Lung (tissue), 11 donors: ENCODE measurements at regions not wholly inside any gene's neighbourhood (a gene's known extent, or its start where the extent isn't known, plus 50 kb on each side); places are given as distances from the start of the nearest gene placed in this dataset.

ENCODE experiments used
- ATAC-seq: fragments of 200-7000 bp; cut with Tn5 transposase; one replicate; pipeline ENCODE4 v1.9.1; 2020; ENCODE audit warnings: moderate number of reproducible peaks; ENCODE audit not compliant: insufficient read depth, low FRiP score
- DNase-seq, 3 donors: peaks; one replicate each; pipeline ENCODE4 v3.0.0-alpha.2; 2013 to 2017
- H3K27ac ChIP-seq, 2 donors: one replicate each; pipeline ENCODE4 v1.5.1; 2013; ENCODE audit warnings: mild to moderate bottlenecking in 2 of 2, moderate library complexity in 2 of 2, control low read depth in 1 of 2, inconsistent platforms in 1 of 2, low read depth in 1 of 2, low read length in 1 of 2
- H3K27me3 ChIP-seq, 3 donors: one replicate each; pipeline ENCODE4 v1.5.1; 2013; ENCODE audit warnings: low read length in 2 of 3; ENCODE audit not compliant: control insufficient read depth in 3 of 3, insufficient read depth in 3 of 3
- H3K36me3 ChIP-seq, 4 donors: one replicate each; pipeline ENCODE4 v1.5.1; 2013; ENCODE audit warnings: low read length in 4 of 4, mild to moderate bottlenecking in 1 of 4, moderate library complexity in 1 of 4; ENCODE audit not compliant: control insufficient read depth in 4 of 4, insufficient read depth in 4 of 4
- H3K4me1 ChIP-seq, 5 donors: one replicate each; pipeline ENCODE4 v1.5.1; 2013; ENCODE audit warnings: low read length in 5 of 5, mild to moderate bottlenecking in 2 of 5, moderate library complexity in 1 of 5; ENCODE audit not compliant: control insufficient read depth in 5 of 5, insufficient read depth in 5 of 5
- H3K4me3 ChIP-seq: one replicate; pipeline ENCODE4 v1.5.1; 2013; ENCODE audit warnings: mild to moderate bottlenecking, control low read depth, moderate library complexity
- H3K9ac ChIP-seq, 2 donors: one replicate each; pipeline ENCODE4 v1.5.1; 2013; ENCODE audit warnings: low read length in 2 of 2, control low read depth in 1 of 2; ENCODE audit not compliant: insufficient read depth in 1 of 2
- H3K9me3 ChIP-seq, 4 donors: one replicate each; pipeline ENCODE4 v1.5.1; 2013; ENCODE audit warnings: low read length in 3 of 4, mild to moderate bottlenecking in 1 of 4, moderate library complexity in 1 of 4; ENCODE audit not compliant: control insufficient read depth in 4 of 4, insufficient read depth in 3 of 4
- WGBS, 2 donors: extraction: QIAGEN DNeasy Blood & Tissue Kit; methylation state at CpG; one replicate each; pipeline ENCODE4 v1.1.7; 2013; 5-methylcytosine and 5-hydroxymethylcytosine counted together
- TF ChIP-seq, protein P1 (sequence below): IDR thresholded peaks from 2 replicates; pipeline ENCODE4 v1.5.1; 2012; ENCODE audit warnings: mild to moderate bottlenecking; ENCODE audit errors: control extremely low read depth, extremely low read depth
- donor health status: control.
- donor health status: control.
- donor health status: Bipolar disorder and iron deficiency.
- donor health status: healthy.
- donor health status: DM: yes; HTN: yes; CAD: no.

DNA sequence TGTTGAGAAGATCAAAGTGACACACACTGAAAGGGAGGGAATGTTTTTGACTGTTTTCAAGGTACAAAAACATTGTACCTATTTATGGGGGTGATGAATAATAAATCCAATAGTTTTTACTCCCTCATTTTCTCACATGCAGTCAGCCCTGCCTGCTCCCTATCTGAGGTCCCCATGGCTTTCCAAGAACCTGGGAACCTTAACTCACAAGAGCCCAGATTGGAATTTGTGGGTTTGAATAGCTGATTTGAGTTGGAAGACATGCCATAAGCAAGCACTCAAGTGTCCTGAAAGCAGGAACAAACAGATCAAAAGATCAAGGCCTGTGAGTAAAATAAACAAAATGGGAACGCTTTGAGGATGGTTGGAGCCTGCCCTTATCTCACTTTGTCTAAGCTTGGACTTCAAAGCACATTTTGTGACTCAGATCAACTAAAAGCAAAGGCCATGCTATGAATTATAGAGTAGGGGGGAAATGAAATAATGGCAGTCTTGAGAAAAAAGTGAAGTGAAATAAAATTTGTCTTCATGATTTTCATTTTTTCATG, 136.6 kb downstream of the LYPLAL1 start:
- Histone ChIP-seq H3K36me3 (no peaks in the 10 kb centered on the region), H3K27me3 (no peaks in the 10 kb centered on the region), H3K4me3 (no peak overlapping the region), H3K27ac (no peak overlapping the region), H3K4me1 (peaks cover 0 to 8% (median 4%) of the 10 kb centered on the region in 5 donors), H3K9ac (no peak overlapping the region), H3K9me3 (peaks cover 0 to 6% (median 4%) of the 10 kb centered on the region in 4 donors)
- 10 to 47% methylated on average over 1 of the region's 1 CpG for WGBS, 2 donors
- DNase-seq: peak; percentile 37 to 90 (median 86)
- peak; percentile 78 for ATAC-seq
- TF ChIP-seq, protein P1, sequence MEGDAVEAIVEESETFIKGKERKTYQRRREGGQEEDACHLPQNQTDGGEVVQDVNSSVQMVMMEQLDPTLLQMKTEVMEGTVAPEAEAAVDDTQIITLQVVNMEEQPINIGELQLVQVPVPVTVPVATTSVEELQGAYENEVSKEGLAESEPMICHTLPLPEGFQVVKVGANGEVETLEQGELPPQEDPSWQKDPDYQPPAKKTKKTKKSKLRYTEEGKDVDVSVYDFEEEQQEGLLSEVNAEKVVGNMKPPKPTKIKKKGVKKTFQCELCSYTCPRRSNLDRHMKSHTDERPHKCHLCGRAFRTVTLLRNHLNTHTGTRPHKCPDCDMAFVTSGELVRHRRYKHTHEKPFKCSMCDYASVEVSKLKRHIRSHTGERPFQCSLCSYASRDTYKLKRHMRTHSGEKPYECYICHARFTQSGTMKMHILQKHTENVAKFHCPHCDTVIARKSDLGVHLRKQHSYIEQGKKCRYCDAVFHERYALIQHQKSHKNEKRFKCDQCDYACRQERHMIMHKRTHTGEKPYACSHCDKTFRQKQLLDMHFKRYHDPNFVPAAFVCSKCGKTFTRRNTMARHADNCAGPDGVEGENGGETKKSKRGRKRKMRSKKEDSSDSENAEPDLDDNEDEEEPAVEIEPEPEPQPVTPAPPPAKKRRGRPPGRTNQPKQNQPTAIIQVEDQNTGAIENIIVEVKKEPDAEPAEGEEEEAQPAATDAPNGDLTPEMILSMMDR: no peak

DNA sequence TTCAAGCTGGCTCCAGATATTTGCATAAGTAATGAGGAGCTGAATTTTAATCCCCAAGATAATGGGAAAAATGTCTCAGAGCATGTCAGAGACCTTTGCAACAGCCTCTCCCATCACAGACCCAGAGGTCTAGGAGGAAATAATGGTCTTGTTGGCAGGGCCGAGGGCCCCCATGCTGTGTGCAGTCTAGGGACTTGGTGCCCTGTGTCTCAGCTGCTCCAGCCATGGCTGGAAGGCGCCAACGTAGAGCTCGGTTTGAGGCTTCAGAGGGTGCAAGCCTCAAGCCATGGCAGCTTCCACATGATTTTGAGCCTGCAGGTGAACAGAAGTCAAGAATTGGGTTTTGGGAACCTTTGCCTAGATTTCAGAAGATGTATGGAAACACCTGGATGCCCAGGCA, 134.7 kb downstream of the LYPLAL1 start:
- DNase-seq (no peak), ATAC-seq (no peak)
- Histone ChIP-seq H3K27me3 (no peaks in the 10 kb centered on the region), H3K9ac (no peak overlapping the region), H3K4me1 (peaks cover 0 to 8% (median 4%) of the 10 kb centered on the region in 5 donors), H3K4me3 (no peak overlapping the region), H3K9me3 (peaks cover 0 to 6% (median 2%) of the 10 kb centered on the region in 4 donors), H3K36me3 (no peaks in the 10 kb centered on the region), H3K27ac (no peak overlapping the region)
- TF ChIP-seq, protein P1: no peak
- 91 to 97% methylated on average over 4 of the region's 4 CpGs for WGBS, 2 donors

DNA sequence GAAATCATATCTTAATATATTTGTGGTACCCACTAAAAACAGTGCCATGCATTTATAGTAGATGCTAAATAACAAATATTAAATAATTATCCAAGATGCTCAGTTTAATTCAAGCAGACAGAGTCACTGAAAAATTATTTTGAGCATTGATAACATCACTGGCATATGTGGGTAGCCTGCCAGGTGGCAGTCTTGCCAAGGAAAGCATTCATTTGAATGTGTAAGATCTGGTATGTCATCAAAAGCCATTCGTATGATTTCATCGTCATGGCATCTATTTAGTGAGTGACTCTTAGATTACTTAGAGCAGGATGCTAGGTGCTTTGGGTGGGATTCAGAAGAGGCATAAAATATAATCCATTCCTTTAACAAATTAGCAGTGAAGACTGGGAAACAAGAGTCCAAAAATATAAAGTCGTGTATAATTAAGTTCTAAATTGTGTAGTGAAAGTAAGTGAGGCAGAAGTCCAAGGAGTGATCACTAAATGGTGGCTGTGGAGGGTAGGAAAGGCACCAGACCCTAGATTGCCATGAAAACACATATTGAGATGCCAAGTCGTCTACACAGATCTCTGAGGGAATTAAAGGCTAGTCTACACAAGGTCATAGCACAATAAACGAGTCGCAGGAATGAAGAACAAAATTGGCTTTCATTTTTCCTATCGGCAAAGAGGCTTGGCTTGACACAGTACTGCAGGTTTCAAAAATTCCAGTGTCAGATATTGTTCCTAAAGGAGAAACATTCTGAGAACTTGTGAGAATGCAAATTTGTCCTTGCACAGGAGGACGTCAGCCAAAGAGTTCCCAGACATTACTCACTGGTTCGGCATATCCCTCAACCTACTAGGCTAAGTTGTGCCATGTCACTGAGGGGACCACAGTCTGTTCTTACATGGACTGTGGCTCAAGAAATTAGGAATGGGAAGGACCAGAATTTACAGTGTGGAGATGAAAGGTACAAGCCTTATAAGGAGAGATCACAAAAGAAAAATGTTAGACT, 130.8 kb downstream of the LYPLAL1 start:
- ATAC-seq (no peak), DNase-seq (no peak)
- Histone ChIP-seq H3K9me3 (peaks cover 0 to 6% (median 2%) of the 10 kb centered on the region in 4 donors), H3K4me3 (no peak overlapping the region), H3K9ac (no peak overlapping the region), H3K27ac (peak overlapping the region in 1 of 2 donors; percentile 94), H3K4me1 (peaks cover 0 to 4% (median 0%) of the 10 kb centered on the region in 5 donors), H3K27me3 (no peaks in the 10 kb centered on the region), H3K36me3 (no peaks in the 10 kb centered on the region)
- TF ChIP-seq, protein P1: no peak
- whole genome bisulfite sequencing, 2 donors: 70 to 75% methylated on average over 9 of the region's 9 CpGs
